Ishikawa (cell line): ENCODE measurements at regions not wholly inside any gene's neighbourhood (a gene's known extent, or its start where the extent isn't known, plus 50 kb on each side); places are given as distances from the start of the nearest gene placed in this dataset.

ENCODE experiments used
- CEBPB ChIP-seq: IDR thresholded peaks from 2 replicates; pipeline ENCODE4 v1.6.1; 2012
- CREB1 ChIP-seq: IDR thresholded peaks from 2 replicates; pipeline ENCODE4 v1.6.1; 2012; ENCODE audit warnings: low read depth
- EGR1 ChIP-seq: IDR thresholded peaks from 2 replicates; pipeline ENCODE4 v1.6.1; 2012
- EP300 ChIP-seq: IDR thresholded peaks from 2 replicates; pipeline ENCODE4 v1.6.1; 2012; ENCODE audit warnings: borderline replicate concordance
- FOXM1 ChIP-seq: IDR thresholded peaks from 2 replicates; pipeline ENCODE4 v1.6.1; 2012; ENCODE audit warnings: low read depth, borderline replicate concordance
- MAX ChIP-seq: IDR thresholded peaks from 2 replicates; pipeline ENCODE4 v1.6.1; 2012
- NFIC ChIP-seq: IDR thresholded peaks from 2 replicates; pipeline ENCODE4 v1.6.1; 2012
- RAD21 ChIP-seq: IDR thresholded peaks from 2 replicates; pipeline ENCODE4 v1.6.1; 2012; ENCODE audit warnings: low read depth
- REST ChIP-seq: IDR thresholded peaks from 2 replicates; pipeline ENCODE4 v1.6.1; 2012; ENCODE audit warnings: low read depth, mild to moderate bottlenecking
- TAF1 ChIP-seq: IDR thresholded peaks from 2 replicates; pipeline ENCODE4 v1.6.1; 2012; ENCODE audit warnings: low read depth, mild to moderate bottlenecking
- TCF12 ChIP-seq: IDR thresholded peaks from 2 replicates; pipeline ENCODE4 v1.6.1; 2012; ENCODE audit warnings: low read depth
- TEAD4 ChIP-seq: IDR thresholded peaks from 2 replicates; pipeline ENCODE4 v1.6.1; 2012
- USF1 ChIP-seq: IDR thresholded peaks from 2 replicates; pipeline ENCODE4 v1.6.1; 2012
- YY1 ChIP-seq: IDR thresholded peaks from 2 replicates; pipeline ENCODE4 v1.6.1; 2012; ENCODE audit warnings: low read depth
- ZBTB7A ChIP-seq: IDR thresholded peaks from 2 replicates; pipeline ENCODE4 v1.6.1; 2012; ENCODE audit warnings: low read depth

GRCh38 chr11:109140426-109140825, 281.6 kb upstream of the C11orf87 start:
- TF ChIP-seq ZBTB7A: no peak
- no peak for TF ChIP-seq TCF12
- TF ChIP-seq EGR1: no peak
- no peak for TF ChIP-seq NFIC
- no peak for TF ChIP-seq YY1
- no peak for TF ChIP-seq USF1
- no peak for TF ChIP-seq MAX
- no peak for TF ChIP-seq FOXM1
- TF ChIP-seq TEAD4: no peak
- no peak for TF ChIP-seq TAF1
- no peak for TF ChIP-seq EP300
- no peak for TF ChIP-seq CEBPB

- TF ChIP-seq TEAD4 (no peak), RAD21 (no peak), TCF12 (no peak), NFIC (no peak), USF1 (no peak), REST (no peak), CEBPB (no peak), MAX (no peak), TAF1 (no peak), EGR1 (no peak)
These were observed 281.0 kb upstream of the C11orf87 start for GRCh38 chr11:109140857-109141515.

- TF ChIP-seq CREB1: no peak
- no peak for TF ChIP-seq TAF1
- no peak for TF ChIP-seq CEBPB
- TF ChIP-seq RAD21: no peak
- no peak for TF ChIP-seq NFIC
- no peak for TF ChIP-seq ZBTB7A
- TF ChIP-seq FOXM1: no peak
- no peak for TF ChIP-seq REST
- no peak for TF ChIP-seq TCF12
- no peak for TF ChIP-seq YY1
- no peak for TF ChIP-seq EGR1
- TF ChIP-seq EP300: no peak
- TF ChIP-seq USF1: no peak
- TF ChIP-seq TEAD4: no peak
- no peak for TF ChIP-seq MAX
These were observed 276.7 kb upstream of the C11orf87 start for GRCh38 chr11:109145287-109145686.

GRCh38 chr11:109147726-109148125, 274.3 kb upstream of the C11orf87 start:
- no peak for TF ChIP-seq CREB1
- no peak for TF ChIP-seq MAX
- no peak for TF ChIP-seq REST
- no peak for TF ChIP-seq NFIC
- no peak for TF ChIP-seq TCF12
- no peak for TF ChIP-seq YY1
- TF ChIP-seq TAF1: no peak
